Cerebellar nuclear complex (tissue), 1 donor: ENCODE measurements at regions not wholly inside any gene's neighbourhood (a gene's known extent, or its start where the extent isn't known, plus 50 kb on each side); places are given as distances from the start of the nearest gene placed in this dataset.
"Not testable (repeated sequence)": the region's sequence is repeated elsewhere in the genome, so short reads cannot be mapped to it uniquely, and the experiment has no call there.

Source experiments
- DNase-seq, 2 experiments: peaks; one replicate each; lab custom pipeline; 2025; lab: John Stamatoyannopoulos, UW

DNA sequence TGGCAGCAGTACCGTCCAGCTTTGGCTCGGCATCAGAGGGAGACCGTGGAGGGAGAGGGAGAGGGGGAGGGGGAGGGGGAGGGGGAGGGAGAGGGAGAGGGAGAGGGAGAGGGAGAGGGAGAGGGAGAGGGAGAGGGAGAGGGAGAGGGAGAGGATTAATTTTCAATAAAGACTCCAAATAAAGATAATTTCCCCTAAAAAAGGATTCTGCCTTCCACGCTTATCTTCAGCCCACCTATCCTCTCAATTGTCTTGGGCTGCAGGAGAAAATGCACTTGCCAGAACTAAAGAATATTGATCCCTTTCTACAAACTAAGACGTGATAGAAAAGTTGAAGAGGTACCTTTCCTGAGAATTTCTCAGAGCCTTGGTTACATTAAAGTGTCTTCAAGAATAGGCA, 206.9 kb upstream of the CBLB start:
- DNase-seq = not testable (repeated sequence)

DNA sequence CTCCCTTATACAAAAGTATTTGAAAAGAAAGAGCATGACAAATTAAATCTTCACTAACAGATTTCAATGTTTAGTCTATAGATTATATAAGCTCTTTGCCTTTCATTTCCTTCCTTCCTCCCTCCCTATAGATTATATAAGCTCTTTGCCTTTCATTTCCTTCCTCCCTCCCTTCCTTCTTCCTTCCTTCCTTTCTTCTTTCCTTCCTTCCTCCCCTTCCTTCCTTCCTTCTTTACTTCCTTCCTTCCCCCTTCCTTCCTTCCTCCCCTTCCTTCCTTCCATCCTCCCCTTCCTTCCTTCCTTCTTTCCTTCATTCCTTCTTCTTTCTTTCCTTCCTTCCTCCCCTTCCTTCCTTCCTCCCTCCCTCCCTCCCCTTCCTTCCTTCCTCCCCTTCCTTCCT, 209.8 kb upstream of the CBLB start:
- no peak for DNase-seq

GRCh38 chr3:106082616-106083015, 213.8 kb upstream of the CBLB start:
- DNase-seq = no peak

DNA sequence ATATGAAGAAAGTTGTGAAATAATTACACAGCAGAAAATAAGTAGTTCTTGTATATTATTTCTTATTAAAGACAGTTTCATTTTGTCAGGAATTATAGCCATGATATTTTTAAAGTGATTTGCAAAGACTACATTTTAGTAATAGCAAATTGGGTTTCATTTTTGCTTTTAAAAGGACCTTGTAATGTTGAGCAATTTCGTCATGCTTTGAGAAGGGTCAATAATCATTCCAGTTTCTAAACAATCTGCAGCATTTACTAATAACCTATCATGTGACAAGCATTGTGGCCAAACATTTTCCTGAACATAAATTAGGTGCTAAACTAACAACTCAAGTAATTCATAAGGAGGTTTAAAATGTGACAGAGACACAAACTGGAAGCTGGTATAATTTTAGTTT, 214.4 kb upstream of the CBLB start:
- DNase-seq = no peak

GRCh38 chr3:106083854-106084253, 215.0 kb upstream of the CBLB start:
- DNase-seq = no peak

DNA sequence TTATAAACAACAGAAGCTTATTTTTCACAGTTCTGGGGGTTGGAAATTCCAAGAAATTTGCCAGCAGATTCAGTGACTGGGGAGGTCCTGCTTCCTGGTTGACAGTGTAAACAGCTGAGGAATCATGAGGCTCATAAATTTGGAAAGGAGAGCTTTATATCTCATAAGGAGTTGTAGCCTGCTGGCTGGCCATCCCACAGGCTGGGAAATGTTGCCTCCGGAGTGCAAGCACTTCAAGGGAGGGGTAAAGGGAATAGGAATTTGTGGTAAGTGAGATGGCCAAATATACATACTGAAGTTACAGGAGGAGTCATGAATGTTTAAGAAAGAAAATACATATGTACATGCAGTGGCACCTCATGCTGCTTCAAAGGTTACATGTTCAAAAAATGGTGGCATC, 217.2 kb upstream of the CBLB start:
- no peak for DNase-seq

- DNase-seq = no peak
Measured at GRCh38 chr3:106086636-106087035, 217.8 kb upstream of the CBLB start.

DNA sequence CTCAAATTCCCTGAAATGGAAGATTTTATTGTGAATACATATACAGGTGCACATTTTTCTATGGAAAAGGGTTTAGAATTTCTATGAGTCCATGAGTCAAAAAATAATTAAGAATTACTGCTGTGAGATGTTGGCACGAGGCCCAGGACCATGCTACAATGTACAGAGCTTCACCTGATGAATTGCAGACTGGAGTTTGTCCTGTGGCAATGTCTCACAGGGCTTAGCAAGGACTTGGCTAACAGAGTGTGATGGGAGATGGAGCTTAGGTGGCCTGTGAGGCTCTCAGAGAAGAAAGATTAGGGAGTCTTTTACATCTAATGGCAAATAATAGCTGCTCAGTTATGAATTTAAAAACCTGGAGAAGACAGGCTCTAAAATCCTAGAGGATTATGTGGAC, 219.5 kb upstream of the CBLB start:
- DNase-seq = no peak

GRCh38 chr3:106088899-106089298, 220.1 kb upstream of the CBLB start:
- DNase-seq = no peak

DNA sequence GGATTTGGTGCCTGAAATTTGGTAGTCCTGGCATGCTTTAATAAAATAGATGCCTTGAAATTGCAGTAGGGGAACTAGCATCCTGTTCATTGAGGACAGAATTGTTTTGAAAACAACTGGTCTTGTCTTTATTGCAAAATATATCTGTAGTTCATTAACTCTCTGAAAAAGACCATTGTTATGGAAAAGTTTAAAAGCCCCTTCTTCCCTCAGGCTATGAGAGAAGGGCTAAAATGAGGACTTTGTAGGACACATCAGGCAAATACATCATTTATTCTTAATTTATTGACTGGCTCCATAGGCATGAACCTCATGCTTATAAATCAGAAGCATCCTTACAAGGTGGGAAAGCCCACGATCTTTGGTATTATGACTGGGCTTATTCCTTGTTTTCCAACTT, 221.0 kb upstream of the CBLB start:
- DNase-seq = no peak

DNA sequence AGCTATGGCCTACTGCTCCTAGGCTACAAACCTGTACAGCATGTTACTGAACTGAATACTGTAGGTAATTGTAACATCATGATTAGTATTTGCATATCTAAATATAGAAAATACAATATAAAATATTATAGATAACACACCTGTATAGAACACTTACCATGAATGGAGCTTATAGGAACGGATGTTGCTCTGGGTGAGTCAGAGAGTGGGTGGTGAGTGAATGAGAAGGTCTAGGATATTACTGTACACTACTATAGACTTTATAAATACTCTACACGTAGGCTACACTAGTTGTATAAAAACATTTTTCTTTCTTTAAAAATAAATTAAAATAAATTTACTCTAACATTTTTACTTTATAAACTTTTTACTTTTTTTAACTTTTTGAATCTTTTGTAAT, 224.0 kb upstream of the CBLB start:
- DNase-seq = no peak

- no peak for DNase-seq
Measured at GRCh38 chr3:106093616-106094015, 224.8 kb upstream of the CBLB start.

GRCh38 chr3:106097817-106098435, 229.1 kb upstream of the CBLB start:
- DNase-seq = no peak

DNA sequence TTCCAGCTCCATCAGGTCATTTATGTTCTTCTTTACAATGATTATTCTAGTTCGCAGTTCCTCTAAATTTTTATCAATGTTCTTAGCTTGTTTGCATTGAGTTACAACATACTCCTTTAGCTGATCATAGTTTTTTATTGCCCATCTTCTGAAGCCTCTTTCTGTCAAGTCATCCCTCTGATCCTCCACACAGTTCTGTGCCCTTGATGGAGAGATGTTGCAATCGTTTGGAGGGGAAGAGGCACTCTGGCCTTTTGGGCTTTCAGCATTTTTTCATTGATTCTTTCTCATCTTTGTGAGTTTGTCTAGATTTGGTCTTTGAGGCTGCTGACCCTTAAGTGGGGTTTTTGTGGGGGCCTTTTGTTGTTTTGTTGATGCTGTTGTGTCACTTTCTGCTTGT, 234.6 kb upstream of the CBLB start:
- no peak for DNase-seq

DNA sequence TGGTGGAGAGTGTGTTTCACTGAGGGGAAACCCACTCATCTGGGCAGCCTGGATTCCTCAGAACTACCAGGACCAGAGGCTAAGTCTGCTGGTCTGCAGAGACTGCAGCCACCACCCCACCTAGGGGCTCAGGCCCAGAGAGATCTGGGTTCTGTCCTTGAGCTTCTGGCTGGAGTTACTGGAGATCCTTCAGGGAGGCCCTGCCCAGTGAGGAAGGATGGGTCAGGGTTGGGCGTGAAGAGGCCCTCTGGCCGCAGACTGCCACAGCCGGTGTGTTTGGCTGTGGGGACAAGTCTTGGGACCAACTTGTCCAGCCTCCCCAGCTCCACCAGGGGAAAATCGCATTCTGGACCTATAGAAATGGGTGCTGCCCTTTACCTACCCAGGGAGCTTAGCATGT, 235.3 kb upstream of the CBLB start:
- DNase-seq = no peak

- no peak for DNase-seq
Measured at GRCh38 chr3:106108925-106109324, 240.1 kb upstream of the CBLB start.

- not testable (repeated sequence) for DNase-seq
Measured at GRCh38 chr3:106112561-106112960, 243.7 kb upstream of the CBLB start.

- no peak for DNase-seq
Measured at GRCh38 chr3:106113747-106114146, 244.9 kb upstream of the CBLB start.

DNA sequence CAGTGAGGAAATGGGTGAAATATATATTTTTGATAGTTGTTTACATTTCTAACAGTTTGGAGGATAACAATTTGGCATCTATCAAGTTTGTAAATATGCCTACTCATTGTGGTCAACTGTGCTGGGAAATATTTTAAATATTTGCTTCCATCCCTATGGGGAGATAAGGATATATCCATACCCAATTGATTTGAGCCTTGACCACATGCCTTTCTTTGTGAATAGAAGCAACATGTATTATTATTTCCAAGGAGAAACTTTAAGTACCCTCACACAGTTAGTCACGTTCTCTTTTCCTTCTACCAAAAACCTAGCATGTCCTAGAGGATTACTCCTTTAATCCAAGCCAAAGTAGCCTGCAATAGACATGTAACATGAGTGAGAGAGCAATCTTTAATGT, 245.4 kb upstream of the CBLB start:
- no peak for DNase-seq

- no peak for DNase-seq
Measured at GRCh38 chr3:106114848-106115247, 246.0 kb upstream of the CBLB start.

GRCh38 chr3:106115557-106115956, 246.7 kb upstream of the CBLB start:
- DNase-seq = no peak

DNA sequence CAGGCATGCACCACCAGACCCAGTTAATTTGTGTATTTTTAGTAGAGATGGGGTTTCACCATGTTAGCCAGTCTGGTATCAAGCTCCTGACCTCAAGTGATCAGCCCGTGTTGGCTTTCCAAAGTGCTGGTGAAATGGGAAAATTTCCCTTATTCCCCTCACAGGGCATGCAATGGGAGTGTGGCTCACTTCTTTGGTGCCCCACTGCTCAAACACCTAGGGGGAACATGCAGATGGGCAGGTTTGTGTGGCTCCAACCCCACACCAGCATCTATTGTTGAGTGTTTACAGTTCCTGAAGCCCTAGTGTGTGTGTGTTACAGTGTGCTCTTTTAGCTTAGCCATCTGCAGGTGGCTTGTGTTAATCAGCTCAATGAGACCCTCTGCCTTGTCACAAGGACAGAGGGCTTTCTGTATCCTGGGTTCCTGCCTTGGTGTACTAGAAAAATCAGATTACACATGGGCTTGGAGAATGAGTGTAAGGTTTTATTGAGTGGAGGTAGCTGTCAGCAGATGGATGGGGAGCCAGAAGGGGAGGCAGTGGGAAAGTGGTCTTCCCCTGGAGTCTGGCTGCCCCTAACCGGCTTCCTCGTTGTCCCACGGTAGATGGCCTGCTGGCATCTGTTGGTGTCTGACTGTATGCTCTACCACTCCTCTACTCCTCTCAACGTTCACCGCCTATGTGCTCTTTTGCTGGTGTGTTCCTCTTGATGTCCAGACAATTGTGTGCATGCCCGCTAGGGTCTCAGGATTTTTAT, 248.1 kb upstream of the CBLB start:
- DNase-seq = no peak

DNA sequence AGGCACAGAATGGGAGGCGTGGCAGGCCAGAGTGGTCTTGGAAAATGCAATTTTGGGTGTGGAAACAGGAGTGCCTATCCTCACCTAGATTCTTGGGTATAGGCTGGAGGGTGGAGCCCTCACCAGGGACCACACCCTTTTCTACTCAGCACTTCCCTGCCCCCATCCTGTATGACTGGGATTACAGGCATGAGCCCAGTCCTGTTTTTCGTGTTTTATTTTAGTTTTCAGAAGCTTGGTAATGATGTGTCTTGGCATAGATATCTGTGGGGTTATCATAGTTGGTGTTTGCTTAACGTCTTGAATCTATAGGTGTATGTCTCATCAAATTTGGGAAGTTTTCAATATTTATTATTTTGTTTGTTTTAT, 248.7 kb upstream of the CBLB start:
- no peak for DNase-seq

DNA sequence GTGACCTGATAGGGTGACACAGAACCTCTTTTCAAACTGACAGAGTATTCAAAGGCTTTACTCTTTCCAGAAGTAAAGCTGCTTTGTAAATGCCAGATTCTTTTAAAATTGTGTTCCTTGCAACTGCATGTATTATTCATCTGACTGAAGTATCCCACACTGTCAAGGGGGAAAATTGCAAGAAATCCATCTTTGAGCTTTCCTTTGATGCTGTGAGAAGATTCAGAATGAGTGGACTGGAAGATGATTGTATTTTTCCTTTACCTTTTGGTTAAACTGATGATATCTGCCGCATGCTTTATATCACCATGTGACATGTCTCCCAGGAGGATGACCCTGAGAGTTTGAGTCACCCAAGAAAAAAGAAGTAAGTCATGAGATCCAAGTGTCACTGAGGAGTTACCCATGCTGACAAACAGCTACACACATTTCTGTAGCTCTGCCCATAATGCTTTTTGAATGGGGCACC, 250.8 kb upstream of the CBLB start:
- no peak for DNase-seq
